ENCODE measurements at regions not wholly inside any gene's neighbourhood (a gene's known extent, or its start where the extent isn't known, plus 50 kb on each side); places are given as distances from the start of the nearest gene placed in this dataset.

GRCh38 chr1:199396456-199396855, 631.1 kb upstream of the NR5A2 start:
- Histone ChIP-seq H3K9ac (ENCODE audit: control insufficient read depth, insufficient read depth, low read length) (no peak overlapping the region), H2AFZ (ENCODE audit: control insufficient read depth, low read depth, low read length) (no peak overlapping the region), H3K4me1 (ENCODE audit: control insufficient read depth, insufficient read depth, low read length) (no peaks in the 10 kb centered on the region; the same call in 1 of the 2 replicates), H3K79me2 (ENCODE audit: control insufficient read depth, insufficient read depth, low read length) (no peaks in the 10 kb centered on the region), H3K4me2 (ENCODE audit: control insufficient read depth, insufficient read depth) (no peak overlapping the region), H4K20me1 (ENCODE audit: control insufficient read depth, insufficient read depth) (no peaks in the 10 kb centered on the region), H3K4me3 (no peak overlapping the region), H3K36me3 (ENCODE audit: control insufficient read depth in 2 of 2, insufficient read depth in 2 of 2, low read length in 1 of 2) (no peaks in the 10 kb centered on the region), H3K9me3 (replicated peaks; ENCODE audit: control insufficient read depth, insufficient read depth, low read length) (no peaks in the 10 kb centered on the region), H3K27ac (ENCODE audit: control insufficient read depth, insufficient read depth) (no peak overlapping the region), H3K27me3 (replicated peaks in 1 of 2; ENCODE audit: control insufficient read depth in 2 of 2, insufficient read depth in 2 of 2, low read length in 1 of 2) (no peaks in the 10 kb centered on the region)
- no TSS peak for BruUV-seq (replicated peaks)
- intact Hi-C loops (cut with micrococcal nuclease; ENCODE audit: unreplicated experiment), result no loop called here
- FAIRE-seq (no peak), DNase-seq (ENCODE audit: low read depth, low spot score) (no peak), ATAC-seq (no peak)
- ChIA-PET CTCF (interaction anchor here (0.7 kb wide), 1 partner anchor 26 kb away, joined by 3 read pairs; no protein-coding TSS in a partner anchor), SMC1A (ENCODE audit: uncharacterized antibody, unreplicated experiment) (interaction anchor here (0.6 to 0.9 kb wide), 2 partner anchors 11 to 1852 kb away, joined by 3 read pairs; no protein-coding TSS in a partner anchor), POLR2A (no interaction called here), RAD21 (ENCODE audit: unreplicated experiment) (no interaction called here)
- in situ Hi-C loops (cut with MboI), result no loop called here
- WGBS (ENCODE audit: insufficient coverage, insufficient replicate concordance, low lambda C conversion rate, missing lambda C conversion rate), result 13% methylated on average over 1 of the region's 1 CpG
- TF ChIP-seq CBFB (IDR thresholded peaks at IDR 0.05; ENCODE audit: low read depth), result no peak
- TF ChIP-seq NBN (IDR thresholded peaks at IDR 0.05), result no peak
- no peak for TF ChIP-seq RAD51 (IDR thresholded peaks at IDR 0.05)
- TF ChIP-seq ZNF622 (IDR thresholded peaks at IDR 0.05), result no peak
- TF ChIP-seq TARDBP (IDR thresholded peaks at IDR 0.05; ENCODE audit: borderline replicate concordance), result no peak
- TF ChIP-seq STAT1 (conservative IDR thresholded peaks at IDR 0.05), result no peak
- no peak for TF ChIP-seq SIX5 (IDR thresholded peaks at IDR 0.05; ENCODE audit: low read depth, low read length, severe bottlenecking)
- TF ChIP-seq ASH2L (IDR thresholded peaks at IDR 0.05; ENCODE audit: borderline replicate concordance, low read depth), result no peak
- no peak for TF ChIP-seq EP300 (IDR thresholded peaks at IDR 0.05; ENCODE audit: borderline replicate concordance in 1 of 2, control insufficient read depth in 1 of 2, low read depth in 2 of 2, low read length in 2 of 2)
- TF ChIP-seq ZNF24 (IDR thresholded peaks at IDR 0.05), result no peak
- TF ChIP-seq CHD1 (IDR thresholded peaks at IDR 0.05; ENCODE audit: low read depth, low read length), result no peak
- TF ChIP-seq BHLHE40 (IDR thresholded peaks at IDR 0.05; ENCODE audit: borderline replicate concordance in 1 of 2, low read depth in 2 of 2, low read length in 1 of 2), result no peak
